MM.1S (cell line): ENCODE measurements at regions not wholly inside any gene's neighbourhood (a gene's known extent, or its start where the extent isn't known, plus 50 kb on each side); places are given as distances from the start of the nearest gene placed in this dataset.

Source experiments
- DNase-seq: peaks from one replicate; pipeline ENCODE4 v3.0.0-alpha.2; 2015
- H2AFZ ChIP-seq: fragments of 300-600 bp; sonication (generic); 2 replicates; pipeline ENCODE4 v1.6.0; 2016; ENCODE audit warnings: antibody characterized with exemption, low read length
- H3F3A ChIP-seq: fragments of 300-600 bp; sonication (generic); 2 replicates; pipeline ENCODE4 v1.6.1; 2016; ENCODE audit warnings: mild to moderate bottlenecking, antibody characterized with exemption, low read length, moderate library complexity, mixed read lengths; ENCODE audit not compliant: insufficient read depth
- H3K27ac ChIP-seq: fragments of 300-600 bp; sonication (generic); 2 replicates; pipeline ENCODE4 v1.5.1; 2016; ENCODE audit warnings: mild to moderate bottlenecking, low read length
- H3K27me3 ChIP-seq: fragments of 300-600 bp; sonication (generic); replicated peaks from 2 replicates; pipeline ENCODE4 v1.6.0; 2016; ENCODE audit warnings: low read length; ENCODE audit not compliant: insufficient read depth
- H3K36me3 ChIP-seq: fragments of 300-600 bp; sonication (generic); replicated peaks from 2 replicates; pipeline ENCODE4 v1.6.1; 2016; ENCODE audit warnings: mild to moderate bottlenecking, low read length, mixed read lengths; ENCODE audit not compliant: insufficient read depth
- H3K4me1 ChIP-seq: fragments of 300-600 bp; sonication (generic); 2 replicates; pipeline ENCODE4 v1.6.1; 2016; ENCODE audit warnings: low read length, mixed read lengths
- H3K4me2 ChIP-seq: fragments of 300-600 bp; sonication (generic); 2 replicates; pipeline ENCODE4 v1.6.0; 2016; ENCODE audit warnings: low read depth, low read length
- H3K4me3 ChIP-seq: fragments of 300-600 bp; sonication (generic); 2 replicates; pipeline ENCODE4 v1.5.1; 2016; ENCODE audit warnings: low read length, mixed read lengths
- H3K79me2 ChIP-seq: fragments of 300-600 bp; sonication (generic); 2 replicates; pipeline ENCODE4 v1.6.1; 2016; ENCODE audit warnings: mixed run types, low read length, mixed read lengths
- H3K9ac ChIP-seq: fragments of 300-600 bp; sonication (generic); 2 replicates; pipeline ENCODE4 v1.6.1; 2016; ENCODE audit warnings: low read length, mixed read lengths
- H3K9me2 ChIP-seq: fragments of 300-600 bp; sonication (generic); replicated peaks from 2 replicates; pipeline ENCODE4 v1.6.1; 2016; ENCODE audit warnings: mild to moderate bottlenecking, low read length, mixed read lengths; ENCODE audit not compliant: insufficient read depth
- H3K9me3 ChIP-seq: fragments of 300-600 bp; sonication (generic); replicated peaks from 2 replicates; pipeline ENCODE4 v1.6.1; 2016; ENCODE audit warnings: mild to moderate bottlenecking, low read length, mixed read lengths; ENCODE audit not compliant: insufficient read depth
- H4K20me1 ChIP-seq: fragments of 300-600 bp; sonication (generic); 2 replicates; pipeline ENCODE4 v1.6.1; 2016; ENCODE audit warnings: mild to moderate bottlenecking, low read length, moderate library complexity, mixed read lengths; ENCODE audit not compliant: insufficient read depth
- EZH2 ChIP-seq: fragments of 300-600 bp; sonication (generic); optimal IDR thresholded peaks from 2 replicates; pipeline ENCODE3; 2017; ENCODE audit warnings: low read depth, mild to moderate bottlenecking, antibody characterized with exemption, low read length, mixed read lengths
- EZH2phosphoT487 ChIP-seq: fragments of 300-600 bp; sonication (generic); IDR thresholded peaks from 2 replicates; pipeline ENCODE4 v1.6.1; 2018; ENCODE audit warnings: antibody characterized with exemption, low read length
- TF ChIP-seq, protein P1 (sequence below): fragments of 300-600 bp; sonication (generic); IDR thresholded peaks from 2 replicates; pipeline ENCODE4 v1.5.1; 2016; ENCODE audit warnings: antibody characterized with exemption, low read length, mixed read lengths

DNA sequence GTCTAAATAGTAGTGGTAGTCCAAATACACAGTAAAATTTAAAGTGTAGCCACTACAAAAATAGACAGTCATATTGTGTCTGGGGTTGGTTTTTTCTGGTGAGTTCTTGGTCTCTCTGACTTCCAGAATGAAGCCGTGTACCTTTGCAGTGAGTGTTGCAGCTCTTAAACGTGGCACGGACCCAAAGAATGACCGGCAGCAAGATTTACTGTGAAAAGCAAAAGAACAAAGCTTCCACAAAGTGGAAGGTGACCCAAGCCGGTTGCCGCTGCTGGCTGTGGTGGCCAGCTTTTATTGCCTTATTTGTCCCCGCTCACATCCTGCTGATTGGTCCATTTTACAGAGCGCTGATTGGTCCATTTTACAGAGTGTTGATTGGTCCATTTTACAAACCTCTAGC, 188.7 kb downstream of the ZNF608 start:
- Histone ChIP-seq H3K9me3 (no peaks in the 10 kb centered on the region), H3K4me2 (no peak overlapping the region), H3F3A (no peaks in the 10 kb centered on the region), H3K9ac (no peak overlapping the region), H3K27me3 (no peaks in the 10 kb centered on the region), H3K27ac (no peak overlapping the region), H3K4me1 (no peaks in the 10 kb centered on the region), H2AFZ (no peak overlapping the region), H3K9me2 (no peaks in the 10 kb centered on the region), H4K20me1 (no peaks in the 10 kb centered on the region), H3K4me3 (no peak overlapping the region), H3K79me2 (no peaks in the 10 kb centered on the region), H3K36me3 (no peaks in the 10 kb centered on the region)
- no peak for DNase-seq
- TF ChIP-seq EZH2: no peak
- TF ChIP-seq EZH2phosphoT487: no peak
- TF ChIP-seq, protein P1, sequence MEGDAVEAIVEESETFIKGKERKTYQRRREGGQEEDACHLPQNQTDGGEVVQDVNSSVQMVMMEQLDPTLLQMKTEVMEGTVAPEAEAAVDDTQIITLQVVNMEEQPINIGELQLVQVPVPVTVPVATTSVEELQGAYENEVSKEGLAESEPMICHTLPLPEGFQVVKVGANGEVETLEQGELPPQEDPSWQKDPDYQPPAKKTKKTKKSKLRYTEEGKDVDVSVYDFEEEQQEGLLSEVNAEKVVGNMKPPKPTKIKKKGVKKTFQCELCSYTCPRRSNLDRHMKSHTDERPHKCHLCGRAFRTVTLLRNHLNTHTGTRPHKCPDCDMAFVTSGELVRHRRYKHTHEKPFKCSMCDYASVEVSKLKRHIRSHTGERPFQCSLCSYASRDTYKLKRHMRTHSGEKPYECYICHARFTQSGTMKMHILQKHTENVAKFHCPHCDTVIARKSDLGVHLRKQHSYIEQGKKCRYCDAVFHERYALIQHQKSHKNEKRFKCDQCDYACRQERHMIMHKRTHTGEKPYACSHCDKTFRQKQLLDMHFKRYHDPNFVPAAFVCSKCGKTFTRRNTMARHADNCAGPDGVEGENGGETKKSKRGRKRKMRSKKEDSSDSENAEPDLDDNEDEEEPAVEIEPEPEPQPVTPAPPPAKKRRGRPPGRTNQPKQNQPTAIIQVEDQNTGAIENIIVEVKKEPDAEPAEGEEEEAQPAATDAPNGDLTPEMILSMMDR: no peak

DNA sequence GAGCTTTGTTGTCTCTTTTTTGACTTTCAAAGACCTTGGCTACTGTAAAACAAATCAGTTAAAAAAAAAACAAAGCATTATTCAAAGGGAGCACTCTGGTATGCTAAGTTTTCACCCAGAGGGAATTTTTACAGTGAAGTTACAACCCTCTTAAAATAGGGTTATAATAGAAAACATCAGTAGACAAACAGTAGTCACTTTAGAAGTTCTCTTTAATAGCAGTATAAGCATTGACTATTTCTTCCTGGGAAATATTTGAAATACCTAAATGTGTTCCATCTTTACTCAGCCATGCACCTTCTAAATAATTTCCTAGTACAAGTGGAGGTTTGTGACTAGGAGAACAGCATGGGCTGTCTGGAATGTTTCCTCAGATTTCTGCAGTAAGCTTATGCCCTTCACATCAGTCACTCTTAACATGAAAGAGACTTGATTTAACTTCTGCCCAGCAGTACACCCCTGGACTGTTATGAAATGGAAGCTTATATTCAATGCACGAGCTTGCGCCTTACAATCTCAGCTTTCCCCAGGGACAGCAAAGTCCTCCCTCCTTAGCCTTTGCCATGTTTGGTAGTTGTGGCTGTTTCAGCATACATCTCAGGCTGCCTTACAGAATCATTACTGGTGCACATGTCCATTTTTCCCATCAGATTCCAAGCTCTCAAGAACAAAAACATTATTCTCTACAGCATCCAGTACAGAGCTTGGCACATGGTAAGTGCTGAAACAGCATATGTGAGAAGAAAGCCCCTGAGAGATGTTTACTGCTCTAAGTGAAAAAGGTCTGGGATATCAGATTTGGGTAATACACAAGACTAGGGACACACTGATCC, 191.5 kb downstream of the ZNF608 start:
- Histone ChIP-seq H3K4me2 (no peak overlapping the region), H3K4me1 (no peaks in the 10 kb centered on the region), H2AFZ (no peak overlapping the region), H3K36me3 (no peaks in the 10 kb centered on the region), H3K9me3 (no peaks in the 10 kb centered on the region), H3K79me2 (no peaks in the 10 kb centered on the region), H3K9me2 (no peaks in the 10 kb centered on the region), H3K27me3 (no peaks in the 10 kb centered on the region), H3K9ac (no peak overlapping the region), H3K27ac (no peak overlapping the region), H3K4me3 (no peak overlapping the region), H3F3A (no peaks in the 10 kb centered on the region), H4K20me1 (no peaks in the 10 kb centered on the region)
- no peak for DNase-seq
- TF ChIP-seq EZH2phosphoT487: no peak
- TF ChIP-seq, protein P1: no peak
- no peak for TF ChIP-seq EZH2

DNA sequence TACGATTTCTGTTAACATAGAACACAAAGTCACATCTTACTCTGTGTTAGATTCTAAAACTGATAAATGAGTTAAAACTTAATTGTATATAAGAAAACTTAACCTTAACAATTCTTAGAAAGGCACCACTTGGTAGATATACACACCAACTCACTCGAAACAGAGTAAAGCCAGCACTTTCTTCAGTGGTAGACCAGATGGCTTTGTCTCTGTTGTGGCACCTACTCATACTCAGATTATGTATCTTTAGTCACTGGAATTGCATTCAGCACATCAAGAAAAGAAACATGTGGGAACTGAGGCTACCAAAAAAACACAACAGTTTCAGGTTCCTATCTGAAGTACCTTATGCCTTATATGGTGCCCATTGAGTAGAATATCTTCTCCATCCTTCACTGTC, 192.5 kb downstream of the ZNF608 start:
- Histone ChIP-seq H3K9me3 (no peaks in the 10 kb centered on the region), H3K36me3 (no peaks in the 10 kb centered on the region), H3K27ac (no peak overlapping the region), H3K4me3 (no peak overlapping the region), H3K27me3 (no peaks in the 10 kb centered on the region), H3K4me2 (no peak overlapping the region), H3K9ac (no peak overlapping the region), H2AFZ (no peak overlapping the region), H3K79me2 (no peaks in the 10 kb centered on the region), H3K9me2 (no peaks in the 10 kb centered on the region), H3K4me1 (no peaks in the 10 kb centered on the region), H4K20me1 (no peaks in the 10 kb centered on the region), H3F3A (no peaks in the 10 kb centered on the region)
- no peak for DNase-seq
- no peak for TF ChIP-seq EZH2
- no peak for TF ChIP-seq EZH2phosphoT487
- TF ChIP-seq, protein P1: no peak
